COLO829 (cell line): ENCODE measurements at regions not wholly inside any gene's neighbourhood (a gene's known extent, or its start where the extent isn't known, plus 50 kb on each side); places are given as distances from the start of the nearest gene placed in this dataset.

Experiments used
- DNase-seq: peaks from one replicate; pipeline ENCODE4 v3.0.0; 2012; ENCODE audit warnings: low spot score

GRCh38 chr10:15462253-15462897 is 91.3 kb upstream of the FAM171A1 start:
- no peak for DNase-seq

- peak; percentile 3 for DNase-seq
Measured at GRCh38 chr10:15461353-15462108, 90.4 kb upstream of the FAM171A1 start.

GRCh38 chr10:15460661-15461060 is 89.6 kb upstream of the FAM171A1 start:
- DNase-seq = no peak

- DNase-seq = no peak
Measured at GRCh38 chr10:15459218-15459617, 88.1 kb upstream of the FAM171A1 start.

GRCh38 chr10:15457382-15457781 is 86.3 kb upstream of the FAM171A1 start:
- no peak for DNase-seq

GRCh38 chr10:15455456-15455855 is 84.4 kb upstream of the FAM171A1 start:
- no peak for DNase-seq

GRCh38 chr10:15453926-15454325 is 82.8 kb upstream of the FAM171A1 start:
- DNase-seq = no peak

- no peak for DNase-seq
Measured at GRCh38 chr10:15453457-15453856, 82.4 kb upstream of the FAM171A1 start.

GRCh38 chr10:15452545-15452944 is 81.5 kb upstream of the FAM171A1 start:
- no peak for DNase-seq

GRCh38 chr10:15451137-15452094 is 80.3 kb upstream of the FAM171A1 start:
- DNase-seq = no peak

- no peak for DNase-seq
Measured at GRCh38 chr10:15448598-15448997, 77.5 kb upstream of the FAM171A1 start.

- no peak for DNase-seq
Measured at GRCh38 chr10:15445006-15445390, 73.9 kb upstream of the FAM171A1 start.

GRCh38 chr10:15444105-15445005 is 73.3 kb upstream of the FAM171A1 start:
- DNase-seq = no peak

GRCh38 chr10:15442056-15442455 is 71.0 kb upstream of the FAM171A1 start:
- no peak for DNase-seq

- no peak for DNase-seq
Measured at GRCh38 chr10:15440204-15440711, 69.2 kb upstream of the FAM171A1 start.

GRCh38 chr10:15439341-15439842 is 68.3 kb upstream of the FAM171A1 start:
- no peak for DNase-seq

- no peak for DNase-seq
Measured at GRCh38 chr10:15436696-15437095, 65.6 kb upstream of the FAM171A1 start.

GRCh38 chr10:15433850-15434537 is 62.9 kb upstream of the FAM171A1 start:
- DNase-seq = peak; percentile 20

GRCh38 chr10:15432266-15432665 is 61.2 kb upstream of the FAM171A1 start:
- no peak for DNase-seq

- DNase-seq = no peak
Measured at GRCh38 chr10:15430969-15431771, 60.1 kb upstream of the FAM171A1 start.
